Ovary (tissue), 7 donors: ENCODE measurements at regions not wholly inside any gene's neighbourhood (a gene's known extent, or its start where the extent isn't known, plus 50 kb on each side); places are given as distances from the start of the nearest gene placed in this dataset.
A peak's percentile ranks its signal among the peaks of the same experiment; 100 is the strongest.

ENCODE experiments used
- DNase-seq, 5 donors: peaks; one replicate each; pipeline ENCODE4 v3.0.0-alpha.2; 2019 to 2020
- H3K27ac ChIP-seq, 2 donors: fragments of 200-600 bp; one replicate each; pipeline versions ENCODE4 v1.5.1 to v1.8.0; 2019 to 2022
- H3K27me3 ChIP-seq: fragments of 200-600 bp; one replicate; pipeline ENCODE4 v1.8.0; 2022
- H3K36me3 ChIP-seq: fragments of 200-600 bp; sonication (generic); one replicate; pipeline ENCODE4 v1.5.1; 2019
- H3K4me1 ChIP-seq: one replicate; pipeline ENCODE4 v1.8.1; 2013; ENCODE audit warnings: mild to moderate bottlenecking, moderate library complexity; ENCODE audit not compliant: insufficient read depth
- H3K4me3 ChIP-seq: fragments of 200-600 bp; sonication (generic); one replicate; pipeline ENCODE4 v1.5.1; 2017
- H3K9me3 ChIP-seq, 2 donors: fragments of 200-600 bp in 1 of 2; sonication (generic) in 1 of 2; one replicate each; pipeline versions ENCODE4 v1.5.1 to v1.8.1; 2013 to 2019; ENCODE audit warnings: mild to moderate bottlenecking in 1 of 2, moderate library complexity in 1 of 2
- CTCF ChIP-seq, 3 donors: fragments of 450-650 bp in 2 of 3; fragments of 200-600 bp in 1 of 3; IDR thresholded peaks; one replicate each; pipeline versions ENCODE4 v1.5.1 to v1.8.0; 2016 to 2022; ENCODE audit warnings: antibody characterized with exemption in 3 of 3, mild to moderate bottlenecking in 1 of 3
- EP300 ChIP-seq: sonication (generic); formaldehyde crosslinking; IDR thresholded peaks from one replicate; pipeline ENCODE4 v1.6.1; 2017; ENCODE audit warnings: antibody characterized with exemption
- POLR2A ChIP-seq: fragments of 450-650 bp; IDR thresholded peaks from one replicate; pipeline ENCODE4 v1.6.1; 2017; ENCODE audit warnings: antibody characterized with exemption, mild to moderate bottlenecking, moderate library complexity
- WGBS, 3 donors: extraction: QIAGEN DNeasy Blood & Tissue Kit in 1 of 3; methylation state at CpG; one replicate each; pipeline versions ENCODE4 v1.1.5 to v1.1.7; 2013 to 2017; 5-methylcytosine and 5-hydroxymethylcytosine counted together
- intact Hi-C, 4 donors: fragments of 100-400 bp; cut with DNase I; formaldehyde crosslinking; loops; one replicate each; pipeline versions ENCODE4 v1.11.0 to v1.15.1; 2022 to 2023
- donor health status: DM: no; HTN: no; CAD: no; lungs with moderate emphysema.
- donor health status: DM: no; HTN: no; CAD: no.
- donor health status: Bipolar disorder and iron deficiency.
- donor health status: DM: no; HTN: no; CAD: no.
- donor health status: DM: yes; HTN: yes; CAD: no.

DNA sequence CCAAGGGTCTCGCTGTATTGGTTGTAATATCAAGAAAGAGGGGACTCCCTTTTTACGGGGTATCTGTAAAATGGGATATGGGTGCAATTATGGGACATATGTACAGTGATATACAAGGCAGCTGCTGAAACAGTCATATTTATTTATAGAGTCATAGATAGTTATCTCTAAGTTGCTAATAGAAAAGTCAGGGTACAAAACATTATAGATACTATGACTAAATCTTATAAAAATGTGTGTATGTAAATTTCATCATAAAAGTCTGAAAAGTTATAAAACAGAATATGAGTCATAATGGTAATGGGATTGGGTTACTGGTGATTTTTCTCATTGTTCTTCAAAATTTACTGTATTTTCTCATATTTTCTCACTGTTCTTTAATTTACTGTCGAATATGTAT, 344.9 kb upstream of the SLCO3A1 start:
- H3K27ac ChIP-seq: no peak overlapping the region
- no peaks in the 10 kb centered on the region for H3K4me1 ChIP-seq
- intact Hi-C loops: no loop called here
- H3K9me3 ChIP-seq: no peaks in the 10 kb centered on the region
- no peak for DNase-seq
- H3K27me3 ChIP-seq: no peaks in the 10 kb centered on the region
- no peak overlapping the region for H3K4me3 ChIP-seq
- H3K36me3 ChIP-seq: no peaks in the 10 kb centered on the region
- no peak for TF ChIP-seq CTCF (IDR thresholded peaks at IDR 0.05)
- no peak for TF ChIP-seq EP300
- TF ChIP-seq POLR2A: no peak
- WGBS, 3 donors: 80 to 87% (median 80%) methylated on average over 3 of the region's 3 CpGs

DNA sequence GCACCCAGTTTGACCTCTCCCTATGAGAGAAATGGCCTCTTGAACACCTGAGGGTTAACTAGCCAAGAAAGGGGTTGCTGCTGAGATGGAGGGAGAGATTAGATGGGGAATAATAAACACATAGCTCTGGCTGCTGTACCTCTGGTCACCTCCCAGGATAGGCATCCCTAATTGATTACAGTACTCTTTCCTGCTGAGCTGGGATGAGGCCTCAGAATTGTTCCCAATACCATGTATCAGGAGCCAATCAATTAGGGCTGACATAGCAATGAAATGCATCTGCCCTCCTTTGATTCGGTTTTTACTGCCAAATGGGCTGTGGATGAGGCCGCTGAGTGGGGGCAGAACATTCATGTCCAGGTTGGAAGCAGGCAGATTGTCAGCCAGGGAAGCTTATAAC, 339.4 kb upstream of the SLCO3A1 start:
- intact Hi-C loops: no loop called here
- Histone ChIP-seq H3K4me1 (no peaks in the 10 kb centered on the region), H3K27me3 (no peaks in the 10 kb centered on the region), H3K36me3 (no peaks in the 10 kb centered on the region), H3K27ac (no peak overlapping the region), H3K9me3 (no peaks in the 10 kb centered on the region), H3K4me3 (no peak overlapping the region)
- WGBS, 3 donors: 79 to 84% (median 84%) methylated on average over 2 of the region's 2 CpGs
- no peak for DNase-seq
- TF ChIP-seq EP300 (no peak), CTCF (IDR thresholded peaks at IDR 0.05) (no peak), POLR2A (no peak)

GRCh38 chr15:91515188-91515754, 338.2 kb upstream of the SLCO3A1 start:
- 63 to 77% (median 64%) methylated on average over 5 of the region's 5 CpGs for WGBS, 3 donors
- Histone ChIP-seq H3K9me3 (no peaks in the 10 kb centered on the region), H3K4me3 (no peak overlapping the region), H3K27me3 (no peaks in the 10 kb centered on the region), H3K4me1 (no peaks in the 10 kb centered on the region), H3K36me3 (no peaks in the 10 kb centered on the region), H3K27ac (no peak overlapping the region)
- peak in 1 of 5 donors; percentile 11 for DNase-seq
- intact Hi-C loops: no loop called here
- TF ChIP-seq CTCF (IDR thresholded peaks at IDR 0.05): no peak
- no peak for TF ChIP-seq EP300
- TF ChIP-seq POLR2A: no peak

DNA sequence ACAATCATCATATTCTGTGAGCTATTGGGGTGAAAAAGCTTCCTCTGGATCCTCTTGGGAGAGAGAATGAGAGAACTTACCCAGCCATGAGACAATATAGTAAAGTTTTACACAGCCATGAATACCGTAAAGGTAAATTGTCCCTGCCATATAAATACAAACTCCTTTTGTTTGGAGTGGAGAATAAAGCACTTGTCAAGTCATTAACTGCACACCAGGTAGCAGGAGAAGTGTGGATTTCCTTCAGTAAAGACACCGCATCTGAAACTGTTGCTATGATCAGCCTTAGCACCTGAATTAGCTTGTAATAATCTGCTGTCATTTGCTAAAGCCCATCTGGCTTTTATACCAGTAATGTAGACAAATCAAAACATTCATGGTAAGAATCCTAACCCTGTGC, 336.6 kb upstream of the SLCO3A1 start:
- Histone ChIP-seq H3K27ac (no peak overlapping the region), H3K36me3 (no peaks in the 10 kb centered on the region), H3K4me3 (no peak overlapping the region), H3K4me1 (no peaks in the 10 kb centered on the region), H3K9me3 (no peaks in the 10 kb centered on the region), H3K27me3 (no peaks in the 10 kb centered on the region)
- DNase-seq: no peak
- TF ChIP-seq CTCF (IDR thresholded peaks at IDR 0.05) (no peak), POLR2A (no peak), EP300 (no peak)
- 35 to 63% (median 51%) methylated on average over 2 of the region's 2 CpGs for WGBS, 3 donors
- intact Hi-C loops: no loop called here
